PFSK-1 (cell line): ENCODE measurements at regions not wholly inside any gene's neighbourhood (a gene's known extent, or its start where the extent isn't known, plus 50 kb on each side); places are given as distances from the start of the nearest gene placed in this dataset.

Experiments
- POLR2AphosphoS5 ChIP-seq: IDR thresholded peaks from 2 replicates; pipeline ENCODE4 v1.6.1; 2012; ENCODE audit warnings: low read depth, mild to moderate bottlenecking, control low read depth, low read length, moderate library complexity
- SIN3A ChIP-seq: IDR thresholded peaks from 2 replicates; pipeline ENCODE4 v1.6.1; 2012; ENCODE audit warnings: mild to moderate bottlenecking, low read length, moderate library complexity, borderline replicate concordance; ENCODE audit not compliant: insufficient read depth
- TF ChIP-seq, protein P1 (sequence below), 2 experiments: IDR thresholded peaks; 2 replicates each; pipeline versions ENCODE4 v1.6.1 to v1.8.0; 2011 to 2012; ENCODE audit warnings: low read depth in 2 of 2, low read length in 2 of 2, control low read depth in 1 of 2, inconsistent platforms in 1 of 2, mild to moderate bottlenecking in 1 of 2, moderate library complexity in 1 of 2; ENCODE audit not compliant: insufficient read depth in 1 of 2

DNA sequence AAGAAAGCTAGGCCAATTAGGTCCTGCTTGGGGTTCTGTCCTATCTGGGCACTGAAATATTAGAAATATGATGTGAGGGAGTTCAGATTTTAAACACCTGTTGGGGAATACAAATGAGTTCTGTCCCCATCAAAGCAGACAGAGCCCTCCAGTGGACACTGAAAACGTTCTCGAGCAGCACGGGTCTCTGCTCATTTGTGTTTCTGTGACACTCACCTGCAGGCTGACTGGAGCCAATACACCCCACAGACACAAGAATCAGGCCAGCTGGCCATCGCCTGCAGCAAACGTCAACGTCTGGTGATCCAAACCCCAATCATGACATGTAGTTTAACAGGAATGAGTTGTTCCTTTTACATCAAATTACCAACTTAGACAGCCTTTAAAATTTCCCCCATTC is 493.4 kb upstream of the TMEM132C start:
- no peak for TF ChIP-seq POLR2AphosphoS5
- TF ChIP-seq, protein P1, sequence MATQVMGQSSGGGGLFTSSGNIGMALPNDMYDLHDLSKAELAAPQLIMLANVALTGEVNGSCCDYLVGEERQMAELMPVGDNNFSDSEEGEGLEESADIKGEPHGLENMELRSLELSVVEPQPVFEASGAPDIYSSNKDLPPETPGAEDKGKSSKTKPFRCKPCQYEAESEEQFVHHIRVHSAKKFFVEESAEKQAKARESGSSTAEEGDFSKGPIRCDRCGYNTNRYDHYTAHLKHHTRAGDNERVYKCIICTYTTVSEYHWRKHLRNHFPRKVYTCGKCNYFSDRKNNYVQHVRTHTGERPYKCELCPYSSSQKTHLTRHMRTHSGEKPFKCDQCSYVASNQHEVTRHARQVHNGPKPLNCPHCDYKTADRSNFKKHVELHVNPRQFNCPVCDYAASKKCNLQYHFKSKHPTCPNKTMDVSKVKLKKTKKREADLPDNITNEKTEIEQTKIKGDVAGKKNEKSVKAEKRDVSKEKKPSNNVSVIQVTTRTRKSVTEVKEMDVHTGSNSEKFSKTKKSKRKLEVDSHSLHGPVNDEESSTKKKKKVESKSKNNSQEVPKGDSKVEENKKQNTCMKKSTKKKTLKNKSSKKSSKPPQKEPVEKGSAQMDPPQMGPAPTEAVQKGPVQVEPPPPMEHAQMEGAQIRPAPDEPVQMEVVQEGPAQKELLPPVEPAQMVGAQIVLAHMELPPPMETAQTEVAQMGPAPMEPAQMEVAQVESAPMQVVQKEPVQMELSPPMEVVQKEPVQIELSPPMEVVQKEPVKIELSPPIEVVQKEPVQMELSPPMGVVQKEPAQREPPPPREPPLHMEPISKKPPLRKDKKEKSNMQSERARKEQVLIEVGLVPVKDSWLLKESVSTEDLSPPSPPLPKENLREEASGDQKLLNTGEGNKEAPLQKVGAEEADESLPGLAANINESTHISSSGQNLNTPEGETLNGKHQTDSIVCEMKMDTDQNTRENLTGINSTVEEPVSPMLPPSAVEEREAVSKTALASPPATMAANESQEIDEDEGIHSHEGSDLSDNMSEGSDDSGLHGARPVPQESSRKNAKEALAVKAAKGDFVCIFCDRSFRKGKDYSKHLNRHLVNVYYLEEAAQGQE (IDR thresholded peaks at IDR 0.05; ENCODE audit: insufficient read depth in 1 of 2, low read depth in 2 of 2, low read length in 2 of 2): no peak
- no peak for TF ChIP-seq SIN3A
